ENCODE measurements at regions not wholly inside any gene's neighbourhood (a gene's known extent, or its start where the extent isn't known, plus 50 kb on each side); places are given as distances from the start of the nearest gene placed in this dataset.
"Not testable (repeated sequence)": the region's sequence is repeated elsewhere in the genome, so short reads cannot be mapped to it uniquely, and the experiment has no call there.

GRCh38 chr22:17318817-17319216, 50.4 kb upstream of the CECR2 start:
- no peak for DNase-seq (ENCODE audit: low spot score)

GRCh38 chr22:17315310-17315709, 54.0 kb upstream of the CECR2 start:
- no peak for DNase-seq (ENCODE audit: low spot score)

GRCh38 chr22:17314487-17314886, 54.8 kb upstream of the CECR2 start:
- no peak for DNase-seq (ENCODE audit: low spot score)

- DNase-seq (ENCODE audit: low spot score) = no peak
These were observed 55.6 kb upstream of the CECR2 start for GRCh38 chr22:17313626-17314025.

- no peak for DNase-seq (ENCODE audit: low spot score)
These were observed 61.7 kb upstream of the CECR2 start for GRCh38 chr22:17307566-17307965.

- DNase-seq (ENCODE audit: low spot score) = no peak
These were observed 64.2 kb upstream of the CECR2 start for GRCh38 chr22:17305076-17305475.

GRCh38 chr22:17303840-17304779, 65.2 kb upstream of the CECR2 start:
- peak; percentile 78 for DNase-seq (ENCODE audit: low spot score)

GRCh38 chr22:17303441-17303839, 65.8 kb upstream of the CECR2 start:
- no peak for DNase-seq (ENCODE audit: low spot score)

- no peak for DNase-seq (ENCODE audit: low spot score)
These were observed 66.6 kb upstream of the CECR2 start for GRCh38 chr22:17302616-17303015.

- DNase-seq (ENCODE audit: low spot score) = no peak
These were observed 68.3 kb upstream of the CECR2 start for GRCh38 chr22:17300926-17301325.

GRCh38 chr22:17298805-17299502, 70.3 kb upstream of the CECR2 start:
- DNase-seq (ENCODE audit: low spot score) = not testable (repeated sequence)

GRCh38 chr22:17285656-17286055, 66.4 kb upstream of the ADA2 start:
- no peak for DNase-seq (ENCODE audit: low spot score)

- no peak for DNase-seq (ENCODE audit: low spot score)
These were observed 65.7 kb upstream of the ADA2 start for GRCh38 chr22:17284888-17285287.

GRCh38 chr22:17284466-17284865, 65.2 kb upstream of the ADA2 start:
- DNase-seq (ENCODE audit: low spot score) = no peak

GRCh38 chr22:17283865-17284264, 64.6 kb upstream of the ADA2 start:
- DNase-seq (ENCODE audit: low spot score) = not testable (repeated sequence)

GRCh38 chr22:17283423-17283822, 64.2 kb upstream of the ADA2 start:
- DNase-seq (ENCODE audit: low spot score) = no peak

- peak; percentile 19 for DNase-seq (ENCODE audit: low spot score)
These were observed 62.2 kb upstream of the ADA2 start for GRCh38 chr22:17281440-17281841.

- no peak for DNase-seq (ENCODE audit: low spot score)
These were observed 61.8 kb upstream of the ADA2 start for GRCh38 chr22:17281026-17281425.

- no peak for DNase-seq (ENCODE audit: low spot score)
These were observed 53.3 kb upstream of the ADA2 start for GRCh38 chr22:17272511-17272991.

- no peak for DNase-seq (ENCODE audit: low spot score)
These were observed 52.6 kb upstream of the ADA2 start for GRCh38 chr22:17271711-17272451.

- DNase-seq (ENCODE audit: low spot score) = no peak
These were observed 50.5 kb upstream of the ADA2 start for GRCh38 chr22:17269607-17270261.

- no peak for DNase-seq (ENCODE audit: low spot score)
These were observed 50.0 kb upstream of the ADA2 start for GRCh38 chr22:17269224-17269606.
